Anterior cingulate cortex (tissue), 58 donors: ENCODE measurements at regions not wholly inside any gene's neighbourhood (a gene's known extent, or its start where the extent isn't known, plus 50 kb on each side); places are given as distances from the start of the nearest gene placed in this dataset.
A peak's percentile ranks its signal among the peaks of the same experiment; 100 is the strongest.
"Not testable (repeated sequence)": the region's sequence is repeated elsewhere in the genome, so short reads cannot be mapped to it uniquely, and the experiment has no call there.

Experiments used
- DNase-seq, 58 donors: peaks; one replicate each; lab custom pipeline; 2025; lab: John Stamatoyannopoulos, UW

GRCh38 chr7:19964246-19964645 lies 190.8 kb upstream of the TMEM196 start:
- peak in 5 of 58 donors; percentile 1 to 46 (median 15) for DNase-seq

GRCh38 chr7:19963695-19964094 lies 190.3 kb upstream of the TMEM196 start:
- no peak for DNase-seq

GRCh38 chr7:19958309-19958896 lies 185.0 kb upstream of the TMEM196 start:
- DNase-seq: no peak

GRCh38 chr7:19957664-19958063 lies 184.2 kb upstream of the TMEM196 start:
- no peak for DNase-seq

- DNase-seq: not testable (repeated sequence)
These were observed 180.7 kb upstream of the TMEM196 start for GRCh38 chr7:19954166-19954565.

GRCh38 chr7:19953411-19953810 lies 180.0 kb upstream of the TMEM196 start:
- not testable (repeated sequence) for DNase-seq

- DNase-seq: no peak
These were observed 174.7 kb upstream of the TMEM196 start for GRCh38 chr7:19948160-19948559.

- no peak for DNase-seq
These were observed 171.1 kb upstream of the TMEM196 start for GRCh38 chr7:19944363-19945120.

- no peak for DNase-seq
These were observed 166.3 kb upstream of the TMEM196 start for GRCh38 chr7:19939746-19940145.

- no peak for DNase-seq
These were observed 159.3 kb upstream of the TMEM196 start for GRCh38 chr7:19932549-19933249.

GRCh38 chr7:19930851-19931250 lies 157.4 kb upstream of the TMEM196 start:
- DNase-seq: no peak

- no peak for DNase-seq
These were observed 156.6 kb upstream of the TMEM196 start for GRCh38 chr7:19930051-19930450.

- DNase-seq: no peak
These were observed 154.8 kb upstream of the TMEM196 start for GRCh38 chr7:19928247-19928646.

- no peak for DNase-seq
These were observed 147.3 kb upstream of the TMEM196 start for GRCh38 chr7:19920705-19921104.

- DNase-seq: no peak
These were observed 146.7 kb upstream of the TMEM196 start for GRCh38 chr7:19920166-19920565.

- DNase-seq: no peak
These were observed 146.1 kb upstream of the TMEM196 start for GRCh38 chr7:19919261-19920095.

GRCh38 chr7:19916046-19916445 lies 142.6 kb upstream of the TMEM196 start:
- no peak for DNase-seq

- no peak for DNase-seq
These were observed 142.2 kb upstream of the TMEM196 start for GRCh38 chr7:19915596-19915995.

GRCh38 chr7:19914866-19915265 lies 141.4 kb upstream of the TMEM196 start:
- DNase-seq: no peak

- no peak for DNase-seq
These were observed 126.7 kb upstream of the TMEM196 start for GRCh38 chr7:19900118-19900517.

GRCh38 chr7:19899529-19899928 lies 126.1 kb upstream of the TMEM196 start:
- no peak for DNase-seq
